Endothelial cell of umbilical vein (primary cell): ENCODE measurements at regions not wholly inside any gene's neighbourhood (a gene's known extent, or its start where the extent isn't known, plus 50 kb on each side); places are given as distances from the start of the nearest gene placed in this dataset.

Source experiments
- BruUV-seq: library from RNA; stranded (reverse); fragments of 400-500 nt; replicated peaks from 2 replicates; lab custom pipeline; 2021; lab: Mats Ljungman, UMichigan
- CTCF ChIA-PET: fragments of 300-600, 350-600 bp; sonication (Branson Sonifier 250); formaldehyde crosslinking; loops from one replicate; lab custom pipeline; 2021; ENCODE audit warnings: antibody characterized with exemption, inconsistent platforms; lab: Charles Lee
- POLR2A ChIA-PET: fragments of 300-600, 350-600 bp; sonication (Branson Sonifier 250); formaldehyde crosslinking; loops from one replicate; lab custom pipeline; 2021; ENCODE audit warnings: antibody characterized with exemption, inconsistent platforms; lab: Charles Lee
- DNase-seq: peaks from one replicate; pipeline ENCODE4 v3.0.0-alpha.2; 2011; ENCODE audit warnings: low read depth, low spot score
- FAIRE-seq: peaks from 2 replicates; lab custom pipeline; 2011; peaks lifted over from hg19 to GRCh38; lab: Jason Lieb, UNC
- H2AFZ ChIP-seq: 2 replicates; pipeline ENCODE4 v1.6.0; 2012; ENCODE audit warnings: low read depth, low read length, control low read depth, inconsistent platforms
- H3K27ac ChIP-seq: 2 replicates; pipeline ENCODE4 v1.5.1; 2011; ENCODE audit warnings: low read depth, mild to moderate bottlenecking, control low read depth, low read length, moderate library complexity; ENCODE audit not compliant: insufficient read depth
- H3K27me3 ChIP-seq, 2 experiments: 2 replicates each; pipeline versions ENCODE4 v1.6.0 to v1.6.1; 2011; ENCODE audit warnings: low read length in 2 of 2, mixed read lengths in 1 of 2; ENCODE audit not compliant: control insufficient read depth in 2 of 2, insufficient read depth in 2 of 2
- H3K36me3 ChIP-seq, 2 experiments: 2 replicates in 1 of 2; 3 replicates in 1 of 2; pipeline ENCODE4 v1.5.1; 2011; ENCODE audit warnings: low read length in 2 of 2, mild to moderate bottlenecking in 1 of 2, moderate library complexity in 1 of 2; ENCODE audit not compliant: control insufficient read depth in 2 of 2, insufficient read depth in 2 of 2; ENCODE audit errors: extremely low read depth in 1 of 2
- H3K4me1 ChIP-seq: 3 replicates; pipeline ENCODE4 v1.5.1; 2011; ENCODE audit warnings: mild to moderate bottlenecking, low read length; ENCODE audit not compliant: control insufficient read depth, insufficient read depth; ENCODE audit errors: extremely low read depth
- H3K4me2 ChIP-seq: 2 replicates; pipeline ENCODE4 v1.6.1; 2011; ENCODE audit warnings: low read length, control low read depth, mixed read lengths; ENCODE audit not compliant: insufficient read depth
- H3K4me3 ChIP-seq, 3 experiments: fragments of 200-600 bp in 1 of 3; sonication (generic), shearing (Covaris generic) in 1 of 3; replicated peaks in 1 of 3; 2 replicates each; pipeline ENCODE4 v1.5.1; 2011 to 2016; ENCODE audit warnings: control low read depth in 3 of 3, low read length in 3 of 3, mild to moderate bottlenecking in 2 of 3, inconsistent platforms in 1 of 3, low read depth in 1 of 3, moderate library complexity in 1 of 3; ENCODE audit not compliant: insufficient read depth in 1 of 3
- H3K79me2 ChIP-seq: 2 replicates; pipeline ENCODE4 v1.6.0; 2012; ENCODE audit warnings: low read length, inconsistent platforms; ENCODE audit not compliant: control insufficient read depth, insufficient read depth
- H3K9ac ChIP-seq: replicated peaks from 2 replicates; pipeline ENCODE3; 2011; ENCODE audit warnings: low read length, control low read depth; ENCODE audit not compliant: insufficient read depth; ENCODE audit errors: extremely low read depth
- H3K9me1 ChIP-seq: replicated peaks from 3 replicates; pipeline ENCODE4 v1.6.0; 2011; ENCODE audit warnings: mild to moderate bottlenecking, low read length; ENCODE audit not compliant: control insufficient read depth, insufficient read depth; ENCODE audit errors: extremely low read depth
- H3K9me3 ChIP-seq: replicated peaks from 2 replicates; pipeline ENCODE4 v1.5.1; 2012; ENCODE audit warnings: low read length, inconsistent platforms; ENCODE audit not compliant: control insufficient read depth, insufficient read depth
- H4K20me1 ChIP-seq: replicated peaks from 2 replicates; pipeline ENCODE3; 2011; ENCODE audit warnings: mild to moderate bottlenecking, low read length; ENCODE audit not compliant: control insufficient read depth, insufficient read depth; ENCODE audit errors: extremely low read depth
- EZH2 ChIP-seq: IDR thresholded peaks from 2 replicates; pipeline ENCODE4 v1.6.1; 2012; ENCODE audit warnings: borderline replicate concordance, low read depth, mild to moderate bottlenecking, moderate library complexity, low read length, inconsistent platforms; ENCODE audit not compliant: severe bottlenecking
- FOS ChIP-seq: IDR thresholded peaks from 2 replicates; pipeline ENCODE4 v1.6.1; 2011; ENCODE audit warnings: mild to moderate bottlenecking, low read length, moderate library complexity, borderline replicate concordance; ENCODE audit not compliant: insufficient read depth
- GATA2 ChIP-seq: IDR thresholded peaks from 2 replicates; pipeline ENCODE4 v1.7.0; 2011; ENCODE audit warnings: low read depth, mild to moderate bottlenecking, moderate library complexity, mixed read lengths, low read length; ENCODE audit not compliant: insufficient read length, insufficient read depth
- JUN ChIP-seq: IDR thresholded peaks from 2 replicates; pipeline ENCODE4 v1.6.1; 2011; ENCODE audit warnings: borderline replicate concordance, low read depth; ENCODE audit not compliant: insufficient read length, insufficient read depth
- MYC ChIP-seq: IDR thresholded peaks from one replicate; pipeline ENCODE4 v1.6.1; 2011; ENCODE audit warnings: mild to moderate bottlenecking, low read depth, low read length
- POLR2A ChIP-seq: IDR thresholded peaks from 2 replicates; pipeline ENCODE4 v1.6.1; 2012; ENCODE audit warnings: low read depth, mild to moderate bottlenecking, control low read depth, low read length
- POLR2AphosphoS5 ChIP-seq: IDR thresholded peaks from 2 replicates; pipeline ENCODE4 v1.6.1; 2012; ENCODE audit warnings: low read depth, mild to moderate bottlenecking, control low read depth, low read length, moderate library complexity; ENCODE audit not compliant: insufficient read depth
- dilution Hi-C: fragments of 300-500 bp; cut with MboI; formaldehyde crosslinking; loops from one replicate; pipeline ENCODE4 v1.15.0; 2019; ENCODE audit warnings: low sequenced_read_pairs; ENCODE audit not compliant: extremely low pct_ligation_motif_present
- intact Hi-C: fragments of 100-400 bp; cut with micrococcal nuclease; formaldehyde crosslinking; loops from one replicate; pipeline ENCODE4 v1.10.0; 2022
- TF ChIP-seq, protein P1 (sequence below): IDR thresholded peaks from 2 replicates; pipeline ENCODE4 v1.6.1; 2011; ENCODE audit not compliant: insufficient read depth, insufficient read length
- TF ChIP-seq, protein P2 (sequence below), 2 donors: IDR thresholded peaks; 1 replicate in 1 of 2; 2 replicates in 1 of 2; pipeline ENCODE4 v1.5.1; 2011; ENCODE audit warnings: low read length in 2 of 2, mild to moderate bottlenecking in 2 of 2, moderate library complexity in 2 of 2, control low read depth in 1 of 2, inconsistent platforms in 1 of 2, low read depth in 1 of 2; ENCODE audit not compliant: insufficient read depth in 1 of 2; ENCODE audit errors: extremely low read depth in 1 of 2

DNA sequence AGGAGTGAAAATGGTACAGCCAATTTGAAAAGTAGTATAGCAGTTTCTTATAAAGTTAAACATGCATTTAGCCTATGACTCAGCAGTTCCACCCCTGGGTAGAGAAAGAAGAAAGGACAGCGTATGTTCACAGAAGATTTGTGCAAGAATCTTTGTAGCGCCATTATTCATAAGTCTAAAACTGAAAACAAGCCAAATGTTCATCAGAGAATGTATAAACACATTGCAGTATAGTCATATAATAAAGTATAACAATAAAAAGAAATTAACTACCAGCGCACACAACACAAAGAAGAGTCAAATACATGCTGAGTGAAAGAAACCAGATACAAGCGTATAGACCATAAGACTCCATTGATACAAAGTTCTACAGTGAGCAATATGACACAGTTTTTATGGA is 294.0 kb downstream of the SAMD5 start:
- no TSS peak for BruUV-seq
- TF ChIP-seq FOS (no peak), EZH2 (no peak), MYC (no peak), POLR2A (no peak), POLR2AphosphoS5 (no peak), JUN (no peak), GATA2 (no peak)
- TF ChIP-seq, protein P1, sequence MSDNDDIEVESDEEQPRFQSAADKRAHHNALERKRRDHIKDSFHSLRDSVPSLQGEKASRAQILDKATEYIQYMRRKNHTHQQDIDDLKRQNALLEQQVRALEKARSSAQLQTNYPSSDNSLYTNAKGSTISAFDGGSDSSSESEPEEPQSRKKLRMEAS = no peak
- TF ChIP-seq, protein P2, sequence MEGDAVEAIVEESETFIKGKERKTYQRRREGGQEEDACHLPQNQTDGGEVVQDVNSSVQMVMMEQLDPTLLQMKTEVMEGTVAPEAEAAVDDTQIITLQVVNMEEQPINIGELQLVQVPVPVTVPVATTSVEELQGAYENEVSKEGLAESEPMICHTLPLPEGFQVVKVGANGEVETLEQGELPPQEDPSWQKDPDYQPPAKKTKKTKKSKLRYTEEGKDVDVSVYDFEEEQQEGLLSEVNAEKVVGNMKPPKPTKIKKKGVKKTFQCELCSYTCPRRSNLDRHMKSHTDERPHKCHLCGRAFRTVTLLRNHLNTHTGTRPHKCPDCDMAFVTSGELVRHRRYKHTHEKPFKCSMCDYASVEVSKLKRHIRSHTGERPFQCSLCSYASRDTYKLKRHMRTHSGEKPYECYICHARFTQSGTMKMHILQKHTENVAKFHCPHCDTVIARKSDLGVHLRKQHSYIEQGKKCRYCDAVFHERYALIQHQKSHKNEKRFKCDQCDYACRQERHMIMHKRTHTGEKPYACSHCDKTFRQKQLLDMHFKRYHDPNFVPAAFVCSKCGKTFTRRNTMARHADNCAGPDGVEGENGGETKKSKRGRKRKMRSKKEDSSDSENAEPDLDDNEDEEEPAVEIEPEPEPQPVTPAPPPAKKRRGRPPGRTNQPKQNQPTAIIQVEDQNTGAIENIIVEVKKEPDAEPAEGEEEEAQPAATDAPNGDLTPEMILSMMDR (IDR thresholded peaks at IDR 0.05; ENCODE audit: extremely low read depth in 1 of 2, insufficient read depth in 1 of 2, low read depth in 1 of 2, low read length in 2 of 2) = no peak
- H3K9ac ChIP-seq = no peak overlapping the region
- H4K20me1 ChIP-seq = no peaks in the 10 kb centered on the region
- no peak overlapping the region for H3K4me3 ChIP-seq
- POLR2A ChIA-PET = no interaction called here
- H3K4me1 ChIP-seq = peaks cover 16% of the 10 kb centered on the region
- no peak overlapping the region for H3K4me2 ChIP-seq
- dilution Hi-C loops (no loop called here), intact Hi-C loops (no loop called here)
- no peaks in the 10 kb centered on the region for H3K9me1 ChIP-seq
- DNase-seq = no peak
- no peaks in the 10 kb centered on the region for H3K27me3 ChIP-seq
- no peaks in the 10 kb centered on the region for H3K79me2 ChIP-seq
- no peak overlapping the region for H3K27ac ChIP-seq
- CTCF ChIA-PET = no interaction called here
- no peaks in the 10 kb centered on the region for H3K36me3 ChIP-seq
- H3K9me3 ChIP-seq = no peaks in the 10 kb centered on the region
- no peak overlapping the region for H2AFZ ChIP-seq
- FAIRE-seq = no peak
